Transverse colon (tissue), 4 donors: ENCODE measurements at regions not wholly inside any gene's neighbourhood (a gene's known extent, or its start where the extent isn't known, plus 50 kb on each side); places are given as distances from the start of the nearest gene placed in this dataset.

Source experiments
- CTCF ChIP-seq, 5 experiments: fragments of 200-600 bp in 3 of 5; fragments of 450-650 bp in 2 of 5; sonication (generic) in 3 of 5; IDR thresholded peaks; 1 replicate in 2 of 5; 2 replicates in 3 of 5; pipeline ENCODE4 v1.5.1; 2016 to 2017; ENCODE audit warnings: antibody characterized with exemption in 5 of 5, inconsistent platforms in 3 of 5, mild to moderate bottlenecking in 2 of 5, moderate library complexity in 1 of 5
- EP300 ChIP-seq: sonication (generic); formaldehyde crosslinking; IDR thresholded peaks from one replicate; pipeline ENCODE4 v1.6.1; 2017; ENCODE audit warnings: antibody characterized with exemption, low read depth
- POLR2A ChIP-seq: fragments of 450-650 bp; IDR thresholded peaks from one replicate; pipeline ENCODE4 v1.6.1; 2016; ENCODE audit warnings: antibody characterized with exemption, mild to moderate bottlenecking, moderate library complexity
- POLR2AphosphoS5 ChIP-seq, 3 donors: sonication (generic); formaldehyde crosslinking; IDR thresholded peaks; one replicate each; pipeline ENCODE4 v1.6.1; 2016; ENCODE audit warnings: antibody characterized with exemption in 3 of 3

- TF ChIP-seq POLR2AphosphoS5 (IDR thresholded peaks at IDR 0.05) = no peak
- no peak for TF ChIP-seq CTCF (IDR thresholded peaks at IDR 0.05)
- no peak for TF ChIP-seq EP300
- TF ChIP-seq POLR2A = no peak
Observed at GRCh38 chr16:86377251-86378022, 132.9 kb upstream of the FOXF1 start.
